ENCODE measurements at regions not wholly inside any gene's neighbourhood (a gene's known extent, or its start where the extent isn't known, plus 50 kb on each side); places are given as distances from the start of the nearest gene placed in this dataset.

- no peaks in the 10 kb centered on the region for H3K27me3 ChIP-seq
- H3K27ac ChIP-seq: no peak overlapping the region
- DNase-seq: no peak
- in situ Hi-C loops (cut with MboI; ENCODE audit: low sequenced_read_pairs in 4 of 4) (no loop called here), intact Hi-C loops (cut with DNase I; ENCODE audit: low total_unique reads) (no loop called here)
- H3K36me3 ChIP-seq: no peaks in the 10 kb centered on the region
- TF ChIP-seq, protein P1, sequence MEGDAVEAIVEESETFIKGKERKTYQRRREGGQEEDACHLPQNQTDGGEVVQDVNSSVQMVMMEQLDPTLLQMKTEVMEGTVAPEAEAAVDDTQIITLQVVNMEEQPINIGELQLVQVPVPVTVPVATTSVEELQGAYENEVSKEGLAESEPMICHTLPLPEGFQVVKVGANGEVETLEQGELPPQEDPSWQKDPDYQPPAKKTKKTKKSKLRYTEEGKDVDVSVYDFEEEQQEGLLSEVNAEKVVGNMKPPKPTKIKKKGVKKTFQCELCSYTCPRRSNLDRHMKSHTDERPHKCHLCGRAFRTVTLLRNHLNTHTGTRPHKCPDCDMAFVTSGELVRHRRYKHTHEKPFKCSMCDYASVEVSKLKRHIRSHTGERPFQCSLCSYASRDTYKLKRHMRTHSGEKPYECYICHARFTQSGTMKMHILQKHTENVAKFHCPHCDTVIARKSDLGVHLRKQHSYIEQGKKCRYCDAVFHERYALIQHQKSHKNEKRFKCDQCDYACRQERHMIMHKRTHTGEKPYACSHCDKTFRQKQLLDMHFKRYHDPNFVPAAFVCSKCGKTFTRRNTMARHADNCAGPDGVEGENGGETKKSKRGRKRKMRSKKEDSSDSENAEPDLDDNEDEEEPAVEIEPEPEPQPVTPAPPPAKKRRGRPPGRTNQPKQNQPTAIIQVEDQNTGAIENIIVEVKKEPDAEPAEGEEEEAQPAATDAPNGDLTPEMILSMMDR (IDR thresholded peaks at IDR 0.05 in 4 of 5, conservative IDR thresholded peaks at IDR 0.05 in 1 of 5): no peak
- no peak for TF ChIP-seq POLR2A (IDR thresholded peaks at IDR 0.05)
- no peak for ATAC-seq
- H3K4me1 ChIP-seq: no peaks in the 10 kb centered on the region
- no peaks in the 10 kb centered on the region for H3K9me3 ChIP-seq
- H3K4me3 ChIP-seq: no peak overlapping the region
Measured at GRCh38 chr4:19531906-19532848, 719.5 kb upstream of the SLIT2 start.

GRCh38 chr4:19523964-19524363 is 727.7 kb upstream of the SLIT2 start:
- no peak for ATAC-seq
- no peak for DNase-seq
- Histone ChIP-seq H3K4me1 (no peaks in the 10 kb centered on the region), H3K27me3 (no peaks in the 10 kb centered on the region), H3K9me3 (no peaks in the 10 kb centered on the region), H3K27ac (no peak overlapping the region), H3K4me3 (no peak overlapping the region), H3K36me3 (no peaks in the 10 kb centered on the region)
- no peak for TF ChIP-seq POLR2A (IDR thresholded peaks at IDR 0.05)
- TF ChIP-seq, protein P1 (IDR thresholded peaks at IDR 0.05 in 4 of 5, conservative IDR thresholded peaks at IDR 0.05 in 1 of 5): no peak
- intact Hi-C loops (cut with DNase I; ENCODE audit: low total_unique reads): no loop called here
- in situ Hi-C loops (cut with MboI; ENCODE audit: low sequenced_read_pairs in 4 of 4): no loop called here

DNA sequence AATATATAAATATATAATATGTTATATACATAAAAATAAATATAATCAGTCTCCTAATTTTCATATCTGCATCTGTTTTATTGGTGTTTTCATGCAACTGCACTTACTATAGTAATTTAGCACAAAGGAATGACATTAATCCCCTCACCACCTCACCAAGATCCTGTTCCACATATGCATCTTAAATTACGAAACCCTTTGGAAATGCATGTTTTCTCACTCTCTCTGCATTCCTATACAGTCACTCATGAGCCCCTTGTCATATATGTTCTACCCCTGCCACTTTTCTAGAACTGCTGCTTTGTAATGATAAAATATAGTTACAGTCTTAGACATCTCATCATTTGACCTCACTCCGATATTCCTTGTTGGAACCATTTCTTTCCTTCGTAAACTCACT is 728.7 kb upstream of the SLIT2 start:
- no peak for TF ChIP-seq POLR2A (IDR thresholded peaks at IDR 0.05)
- TF ChIP-seq, protein P1 (IDR thresholded peaks at IDR 0.05 in 4 of 5, conservative IDR thresholded peaks at IDR 0.05 in 1 of 5): no peak
- ATAC-seq (no peak), DNase-seq (no peak)
- no peaks in the 10 kb centered on the region for H3K36me3 ChIP-seq
- no peak overlapping the region for H3K4me3 ChIP-seq
- intact Hi-C loops (cut with DNase I; ENCODE audit: low total_unique reads): no loop called here
- no peak overlapping the region for H3K27ac ChIP-seq
- in situ Hi-C loops (cut with MboI; ENCODE audit: low sequenced_read_pairs in 4 of 4): no loop called here
- H3K9me3 ChIP-seq: no peaks in the 10 kb centered on the region
- no peaks in the 10 kb centered on the region for H3K27me3 ChIP-seq
- H3K4me1 ChIP-seq: no peaks in the 10 kb centered on the region

GRCh38 chr4:19520939-19521520 is 730.7 kb upstream of the SLIT2 start:
- ATAC-seq: no peak
- Histone ChIP-seq H3K4me1 (no peaks in the 10 kb centered on the region), H3K4me3 (no peak overlapping the region), H3K27ac (no peak overlapping the region), H3K36me3 (no peaks in the 10 kb centered on the region), H3K27me3 (no peaks in the 10 kb centered on the region), H3K9me3 (no peaks in the 10 kb centered on the region)
- TF ChIP-seq POLR2A (IDR thresholded peaks at IDR 0.05): no peak
- TF ChIP-seq, protein P1 (IDR thresholded peaks at IDR 0.05 in 4 of 5, conservative IDR thresholded peaks at IDR 0.05 in 1 of 5): no peak
- intact Hi-C loops (cut with DNase I; ENCODE audit: low total_unique reads): no loop called here
- no peak for DNase-seq
- in situ Hi-C loops (cut with MboI; ENCODE audit: low sequenced_read_pairs in 4 of 4): no loop called here

Data from gastrocnemius medialis (tissue), 4 donors.